ENCODE measurements at regions not wholly inside any gene's neighbourhood (a gene's known extent, or its start where the extent isn't known, plus 50 kb on each side); places are given as distances from the start of the nearest gene placed in this dataset.

DNA sequence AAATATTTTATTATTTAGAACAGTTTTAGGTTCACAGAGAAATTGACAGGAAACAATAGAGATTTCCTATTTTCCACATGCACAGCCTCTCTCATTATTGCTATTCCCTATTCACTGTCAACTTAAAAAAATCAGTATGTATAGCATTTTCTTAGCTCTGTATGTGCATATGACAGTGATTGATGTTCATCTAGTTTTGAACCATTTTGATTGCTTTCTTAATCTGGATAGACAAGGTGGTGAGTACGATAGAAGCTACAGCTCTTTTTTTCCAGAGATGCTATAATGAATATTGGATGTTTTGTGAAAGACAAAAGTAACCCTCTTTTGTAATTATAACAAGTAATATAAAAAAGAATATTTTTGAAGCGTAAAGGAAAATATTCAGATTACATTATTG is 201.2 kb upstream of the ARRDC3 start:
- TF ChIP-seq, protein P1, sequence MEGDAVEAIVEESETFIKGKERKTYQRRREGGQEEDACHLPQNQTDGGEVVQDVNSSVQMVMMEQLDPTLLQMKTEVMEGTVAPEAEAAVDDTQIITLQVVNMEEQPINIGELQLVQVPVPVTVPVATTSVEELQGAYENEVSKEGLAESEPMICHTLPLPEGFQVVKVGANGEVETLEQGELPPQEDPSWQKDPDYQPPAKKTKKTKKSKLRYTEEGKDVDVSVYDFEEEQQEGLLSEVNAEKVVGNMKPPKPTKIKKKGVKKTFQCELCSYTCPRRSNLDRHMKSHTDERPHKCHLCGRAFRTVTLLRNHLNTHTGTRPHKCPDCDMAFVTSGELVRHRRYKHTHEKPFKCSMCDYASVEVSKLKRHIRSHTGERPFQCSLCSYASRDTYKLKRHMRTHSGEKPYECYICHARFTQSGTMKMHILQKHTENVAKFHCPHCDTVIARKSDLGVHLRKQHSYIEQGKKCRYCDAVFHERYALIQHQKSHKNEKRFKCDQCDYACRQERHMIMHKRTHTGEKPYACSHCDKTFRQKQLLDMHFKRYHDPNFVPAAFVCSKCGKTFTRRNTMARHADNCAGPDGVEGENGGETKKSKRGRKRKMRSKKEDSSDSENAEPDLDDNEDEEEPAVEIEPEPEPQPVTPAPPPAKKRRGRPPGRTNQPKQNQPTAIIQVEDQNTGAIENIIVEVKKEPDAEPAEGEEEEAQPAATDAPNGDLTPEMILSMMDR (IDR thresholded peaks at IDR 0.05; ENCODE audit: poor library complexity, severe bottlenecking): no peak
- TF ChIP-seq MXI1 (conservative IDR thresholded peaks at IDR 0.05; ENCODE audit: poor library complexity, severe bottlenecking): no peak
- TF ChIP-seq POLR2AphosphoS5 (IDR thresholded peaks at IDR 0.05): peak; percentile 62
- TF ChIP-seq, protein P2, sequence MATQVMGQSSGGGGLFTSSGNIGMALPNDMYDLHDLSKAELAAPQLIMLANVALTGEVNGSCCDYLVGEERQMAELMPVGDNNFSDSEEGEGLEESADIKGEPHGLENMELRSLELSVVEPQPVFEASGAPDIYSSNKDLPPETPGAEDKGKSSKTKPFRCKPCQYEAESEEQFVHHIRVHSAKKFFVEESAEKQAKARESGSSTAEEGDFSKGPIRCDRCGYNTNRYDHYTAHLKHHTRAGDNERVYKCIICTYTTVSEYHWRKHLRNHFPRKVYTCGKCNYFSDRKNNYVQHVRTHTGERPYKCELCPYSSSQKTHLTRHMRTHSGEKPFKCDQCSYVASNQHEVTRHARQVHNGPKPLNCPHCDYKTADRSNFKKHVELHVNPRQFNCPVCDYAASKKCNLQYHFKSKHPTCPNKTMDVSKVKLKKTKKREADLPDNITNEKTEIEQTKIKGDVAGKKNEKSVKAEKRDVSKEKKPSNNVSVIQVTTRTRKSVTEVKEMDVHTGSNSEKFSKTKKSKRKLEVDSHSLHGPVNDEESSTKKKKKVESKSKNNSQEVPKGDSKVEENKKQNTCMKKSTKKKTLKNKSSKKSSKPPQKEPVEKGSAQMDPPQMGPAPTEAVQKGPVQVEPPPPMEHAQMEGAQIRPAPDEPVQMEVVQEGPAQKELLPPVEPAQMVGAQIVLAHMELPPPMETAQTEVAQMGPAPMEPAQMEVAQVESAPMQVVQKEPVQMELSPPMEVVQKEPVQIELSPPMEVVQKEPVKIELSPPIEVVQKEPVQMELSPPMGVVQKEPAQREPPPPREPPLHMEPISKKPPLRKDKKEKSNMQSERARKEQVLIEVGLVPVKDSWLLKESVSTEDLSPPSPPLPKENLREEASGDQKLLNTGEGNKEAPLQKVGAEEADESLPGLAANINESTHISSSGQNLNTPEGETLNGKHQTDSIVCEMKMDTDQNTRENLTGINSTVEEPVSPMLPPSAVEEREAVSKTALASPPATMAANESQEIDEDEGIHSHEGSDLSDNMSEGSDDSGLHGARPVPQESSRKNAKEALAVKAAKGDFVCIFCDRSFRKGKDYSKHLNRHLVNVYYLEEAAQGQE (IDR thresholded peaks at IDR 0.05; ENCODE audit: borderline replicate concordance): no peak
- no peak for TF ChIP-seq EZH2 (IDR thresholded peaks at IDR 0.05; ENCODE audit: borderline replicate concordance, insufficient read depth, low read length, poor library complexity, severe bottlenecking)
- no peak for TF ChIP-seq SMC3 (conservative IDR thresholded peaks at IDR 0.05; ENCODE audit: poor library complexity)
- TF ChIP-seq EP300 (conservative IDR thresholded peaks at IDR 0.05; ENCODE audit: poor library complexity, severe bottlenecking): peak; percentile 82
- no peak for TF ChIP-seq RAD21 (conservative IDR thresholded peaks at IDR 0.05)
- no peak for TF ChIP-seq TAF1 (IDR thresholded peaks at IDR 0.05; ENCODE audit: low read depth)
